Activated CD4-positive, alpha-beta memory T cell treated with anti-CD3 and anti-CD28 coated beads for 36 hours (primary cell): ENCODE measurements at regions not wholly inside any gene's neighbourhood (a gene's known extent, or its start where the extent isn't known, plus 50 kb on each side); places are given as distances from the start of the nearest gene placed in this dataset.

Experiments used
- CTCF ChIA-PET: fragments of 350-600 bp; sonication (Branson Sonifier 250); formaldehyde crosslinking; loops from one replicate; lab custom pipeline; 2021; ENCODE audit warnings: antibody characterized with exemption, inconsistent platforms; lab: Charles Lee
- POLR2A ChIA-PET: fragments of 350-600 bp; sonication (Branson Sonifier 250); formaldehyde crosslinking; loops from one replicate; lab custom pipeline; 2021; ENCODE audit warnings: antibody characterized with exemption; lab: Charles Lee
- DNase-seq: peaks from one replicate; pipeline ENCODE4 v3.0.0-alpha.2; 2020
- H3K27ac Mint-ChIP-seq: one replicate; pipeline ENCODE4 v1.8.0; 2021; ENCODE audit warnings: mixed read lengths
- H3K27me3 Mint-ChIP-seq: one replicate; pipeline ENCODE4 v1.8.0; 2021; ENCODE audit warnings: mixed read lengths
- H3K36me3 Mint-ChIP-seq: one replicate; pipeline ENCODE4 v1.8.0; 2021; ENCODE audit warnings: mixed read lengths
- H3K4me1 Mint-ChIP-seq: one replicate; pipeline ENCODE4 v1.8.0; 2021; ENCODE audit warnings: low read depth, mixed read lengths
- H3K4me3 Mint-ChIP-seq: one replicate; pipeline ENCODE4 v1.8.0; 2021; ENCODE audit warnings: mild to moderate bottlenecking, mixed read lengths
- H3K9me3 Mint-ChIP-seq: one replicate; pipeline ENCODE4 v1.8.0; 2021; ENCODE audit warnings: mixed read lengths
- intact Hi-C: fragments of 100-400 bp; cut with micrococcal nuclease; formaldehyde crosslinking; loops from one replicate; pipeline ENCODE4 v1.15.1; 2023

- Mint-ChIP-seq H3K27me3 (no peaks in the 10 kb centered on the region), H3K27ac (no peak overlapping the region), H3K9me3 (peaks cover 20% of the 10 kb centered on the region), H3K36me3 (no peaks in the 10 kb centered on the region), H3K4me1 (no peaks in the 10 kb centered on the region), H3K4me3 (no peak overlapping the region)
- DNase-seq, result no peak
- ChIA-PET POLR2A (no interaction called here), CTCF (no interaction called here)
- intact Hi-C loops, result no loop called here
Observed at GRCh38 chr7:52114056-52114455, 797.4 kb upstream of the COBL start.

GRCh38 chr7:52107355-52107754, 790.7 kb upstream of the COBL start:
- intact Hi-C loops, result no loop called here
- ChIA-PET CTCF (no interaction called here), POLR2A (interaction anchor here (0.6 kb wide), 1 partner anchor 303 kb away, joined by 4 read pairs; no protein-coding TSS in a partner anchor)
- H3K27me3 Mint-ChIP-seq, result no peaks in the 10 kb centered on the region
- H3K36me3 Mint-ChIP-seq, result no peaks in the 10 kb centered on the region
- peaks cover 27% of the 10 kb centered on the region for H3K9me3 Mint-ChIP-seq
- no peaks in the 10 kb centered on the region for H3K4me1 Mint-ChIP-seq
- no peak overlapping the region for H3K4me3 Mint-ChIP-seq
- no peak for DNase-seq
- H3K27ac Mint-ChIP-seq, result no peak overlapping the region

GRCh38 chr7:52095861-52096260, 779.3 kb upstream of the COBL start:
- no peaks in the 10 kb centered on the region for H3K36me3 Mint-ChIP-seq
- H3K27ac Mint-ChIP-seq, result no peak overlapping the region
- no peaks in the 10 kb centered on the region for H3K4me1 Mint-ChIP-seq
- H3K4me3 Mint-ChIP-seq, result no peak overlapping the region
- intact Hi-C loops, result no loop called here
- ChIA-PET CTCF (no interaction called here), POLR2A (no interaction called here)
- H3K9me3 Mint-ChIP-seq, result peaks cover 16% of the 10 kb centered on the region
- DNase-seq, result no peak
- no peaks in the 10 kb centered on the region for H3K27me3 Mint-ChIP-seq

- H3K36me3 Mint-ChIP-seq, result no peaks in the 10 kb centered on the region
- H3K9me3 Mint-ChIP-seq, result peaks cover 18% of the 10 kb centered on the region
- ChIA-PET POLR2A (no interaction called here), CTCF (no interaction called here)
- intact Hi-C loops, result no loop called here
- no peak for DNase-seq
- no peaks in the 10 kb centered on the region for H3K27me3 Mint-ChIP-seq
- H3K4me3 Mint-ChIP-seq, result no peak overlapping the region
- no peak overlapping the region for H3K27ac Mint-ChIP-seq
- H3K4me1 Mint-ChIP-seq, result no peaks in the 10 kb centered on the region
Observed at GRCh38 chr7:52091996-52092395, 775.4 kb upstream of the COBL start.

GRCh38 chr7:52091101-52091500, 774.5 kb upstream of the COBL start:
- Mint-ChIP-seq H3K27me3 (no peaks in the 10 kb centered on the region), H3K9me3 (peaks cover 12% of the 10 kb centered on the region), H3K36me3 (no peaks in the 10 kb centered on the region), H3K27ac (no peak overlapping the region), H3K4me3 (no peak overlapping the region), H3K4me1 (no peaks in the 10 kb centered on the region)
- POLR2A ChIA-PET, result no interaction called here
- no peak for DNase-seq
- CTCF ChIA-PET, result no interaction called here
- intact Hi-C loops, result no loop called here

GRCh38 chr7:52088008-52088901, 771.6 kb upstream of the COBL start:
- H3K4me1 Mint-ChIP-seq, result no peaks in the 10 kb centered on the region
- intact Hi-C loops, result no loop called here
- H3K27me3 Mint-ChIP-seq, result no peaks in the 10 kb centered on the region
- H3K4me3 Mint-ChIP-seq, result no peak overlapping the region
- ChIA-PET CTCF (no interaction called here), POLR2A (no interaction called here)
- no peaks in the 10 kb centered on the region for H3K36me3 Mint-ChIP-seq
- H3K9me3 Mint-ChIP-seq, result peaks cover 12% of the 10 kb centered on the region
- H3K27ac Mint-ChIP-seq, result no peak overlapping the region
- DNase-seq, result no peak

GRCh38 chr7:52085610-52086009, 769.0 kb upstream of the COBL start:
- no peak overlapping the region for H3K27ac Mint-ChIP-seq
- H3K9me3 Mint-ChIP-seq, result peaks cover 7% of the 10 kb centered on the region
- no peaks in the 10 kb centered on the region for H3K4me1 Mint-ChIP-seq
- POLR2A ChIA-PET, result no interaction called here
- intact Hi-C loops, result no loop called here
- no peak for DNase-seq
- no peaks in the 10 kb centered on the region for H3K36me3 Mint-ChIP-seq
- no peaks in the 10 kb centered on the region for H3K27me3 Mint-ChIP-seq
- CTCF ChIA-PET, result no interaction called here
- no peak overlapping the region for H3K4me3 Mint-ChIP-seq

GRCh38 chr7:52080493-52080892, 763.9 kb upstream of the COBL start:
- CTCF ChIA-PET, result no interaction called here

GRCh38 chr7:52079726-52080125, 763.1 kb upstream of the COBL start:
- peaks cover 17% of the 10 kb centered on the region for H3K9me3 Mint-ChIP-seq
- POLR2A ChIA-PET, result no interaction called here
- H3K4me1 Mint-ChIP-seq, result no peaks in the 10 kb centered on the region
- no peak for DNase-seq
- H3K4me3 Mint-ChIP-seq, result no peak overlapping the region
- intact Hi-C loops, result no loop called here
- CTCF ChIA-PET, result no interaction called here
- H3K36me3 Mint-ChIP-seq, result no peaks in the 10 kb centered on the region
- no peaks in the 10 kb centered on the region for H3K27me3 Mint-ChIP-seq
- no peak overlapping the region for H3K27ac Mint-ChIP-seq

More at GRCh38 chr7:52080493-52080892, 763.9 kb upstream of the COBL start:
- Mint-ChIP-seq H3K4me3 (no peak overlapping the region), H3K27ac (no peak overlapping the region), H3K27me3 (no peaks in the 10 kb centered on the region), H3K9me3 (peaks cover 14% of the 10 kb centered on the region), H3K4me1 (no peaks in the 10 kb centered on the region), H3K36me3 (no peaks in the 10 kb centered on the region)
- no peak for DNase-seq
- POLR2A ChIA-PET, result no interaction called here
- intact Hi-C loops, result no loop called here

- intact Hi-C loops, result no loop called here
- Mint-ChIP-seq H3K4me3 (no peak overlapping the region), H3K36me3 (no peaks in the 10 kb centered on the region), H3K9me3 (peaks cover 21% of the 10 kb centered on the region), H3K27me3 (no peaks in the 10 kb centered on the region), H3K27ac (no peak overlapping the region), H3K4me1 (no peaks in the 10 kb centered on the region)
- CTCF ChIA-PET, result no interaction called here
- no peak for DNase-seq
- POLR2A ChIA-PET, result no interaction called here
Observed at GRCh38 chr7:52077571-52077970, 761.0 kb upstream of the COBL start.

GRCh38 chr7:52074912-52075311, 758.3 kb upstream of the COBL start:
- POLR2A ChIA-PET, result no interaction called here
- peaks cover 27% of the 10 kb centered on the region for H3K9me3 Mint-ChIP-seq
- DNase-seq, result no peak
- intact Hi-C loops, result no loop called here
- no peaks in the 10 kb centered on the region for H3K4me1 Mint-ChIP-seq
- H3K36me3 Mint-ChIP-seq, result no peaks in the 10 kb centered on the region
- H3K27ac Mint-ChIP-seq, result no peak overlapping the region
- H3K27me3 Mint-ChIP-seq, result no peaks in the 10 kb centered on the region
- H3K4me3 Mint-ChIP-seq, result no peak overlapping the region
- CTCF ChIA-PET, result no interaction called here

GRCh38 chr7:52074071-52074470, 757.5 kb upstream of the COBL start:
- intact Hi-C loops, result no loop called here
- CTCF ChIA-PET, result no interaction called here
- H3K36me3 Mint-ChIP-seq, result no peaks in the 10 kb centered on the region
- no peak for DNase-seq
- POLR2A ChIA-PET, result no interaction called here
- H3K9me3 Mint-ChIP-seq, result peaks cover 26% of the 10 kb centered on the region
- no peak overlapping the region for H3K27ac Mint-ChIP-seq
- no peaks in the 10 kb centered on the region for H3K4me1 Mint-ChIP-seq
- no peak overlapping the region for H3K4me3 Mint-ChIP-seq
- no peaks in the 10 kb centered on the region for H3K27me3 Mint-ChIP-seq

- DNase-seq, result no peak
- no peaks in the 10 kb centered on the region for H3K4me1 Mint-ChIP-seq
- no peak overlapping the region for H3K4me3 Mint-ChIP-seq
- intact Hi-C loops, result no loop called here
- ChIA-PET POLR2A (no interaction called here), CTCF (interaction anchor here (0.7 kb wide), 1 partner anchor 697 kb away, joined by 3 read pairs; no protein-coding TSS in a partner anchor)
- no peaks in the 10 kb centered on the region for H3K36me3 Mint-ChIP-seq
- no peak overlapping the region for H3K27ac Mint-ChIP-seq
- H3K9me3 Mint-ChIP-seq, result peaks cover 29% of the 10 kb centered on the region
- no peaks in the 10 kb centered on the region for H3K27me3 Mint-ChIP-seq
Observed at GRCh38 chr7:52071744-52072143, 755.1 kb upstream of the COBL start.
